Astrocyte (in vitro differentiated cells and primary cell): ENCODE measurements at regions not wholly inside any gene's neighbourhood (a gene's known extent, or its start where the extent isn't known, plus 50 kb on each side); places are given as distances from the start of the nearest gene placed in this dataset.

ENCODE experiments used
- DNase-seq: peaks from one replicate; pipeline ENCODE4 v3.0.0-alpha.2; 2010; ENCODE audit warnings: low read depth
- FAIRE-seq: peaks from 2 replicates; lab custom pipeline; 2011; peaks lifted over from hg19 to GRCh38; lab: Jason Lieb, UNC
- H2AFZ ChIP-seq: 2 replicates; pipeline ENCODE4 v1.6.0; 2012; ENCODE audit warnings: low read depth, low read length, inconsistent platforms
- H3K27ac ChIP-seq: 2 replicates; pipeline ENCODE4 v1.5.1; 2011; ENCODE audit warnings: low read depth, low read length, inconsistent platforms
- H3K27me3 ChIP-seq: 2 replicates; pipeline ENCODE4 v1.6.0; 2011; ENCODE audit warnings: low read length, inconsistent platforms; ENCODE audit not compliant: insufficient read depth
- H3K36me3 ChIP-seq: 2 replicates; pipeline ENCODE4 v1.5.1; 2011; ENCODE audit warnings: low read length, inconsistent platforms; ENCODE audit not compliant: insufficient read depth
- H3K4me1 ChIP-seq: 2 replicates; pipeline ENCODE4 v1.5.1; 2011; ENCODE audit warnings: low read length, inconsistent platforms; ENCODE audit not compliant: insufficient read depth
- H3K4me2 ChIP-seq: 2 replicates; pipeline ENCODE4 v1.6.0; 2012; ENCODE audit warnings: low read length, inconsistent platforms
- H3K4me3 ChIP-seq: 2 replicates; pipeline ENCODE4 v1.5.1; 2011; ENCODE audit warnings: low read depth, mild to moderate bottlenecking, low read length, inconsistent platforms; ENCODE audit not compliant: insufficient read depth
- H3K79me2 ChIP-seq: 2 replicates; pipeline ENCODE4 v1.6.0; 2012; ENCODE audit warnings: mild to moderate bottlenecking, low read length, inconsistent platforms; ENCODE audit not compliant: insufficient read depth
- H3K9ac ChIP-seq: 2 replicates; pipeline ENCODE4 v1.6.0; 2012; ENCODE audit warnings: mild to moderate bottlenecking, low read length, inconsistent platforms
- H3K9me3 ChIP-seq: 2 replicates; pipeline ENCODE4 v1.5.1; 2012; ENCODE audit warnings: low read depth, mild to moderate bottlenecking, low read length, inconsistent platforms; ENCODE audit not compliant: insufficient read depth
- H4K20me1 ChIP-seq: 2 replicates; pipeline ENCODE4 v1.6.0; 2012; ENCODE audit warnings: low read length, inconsistent platforms; ENCODE audit not compliant: insufficient read depth
- H3K27ac Mint-ChIP-seq: one replicate; pipeline ENCODE4 v1.8.0; 2021; ENCODE audit warnings: mild to moderate bottlenecking, mixed read lengths; ENCODE audit not compliant: unreplicated experiment
- H3K27me3 Mint-ChIP-seq: one replicate; pipeline ENCODE4 v1.8.0; 2021; ENCODE audit warnings: low read depth, mixed read lengths; ENCODE audit not compliant: unreplicated experiment
- H3K36me3 Mint-ChIP-seq: one replicate; pipeline ENCODE4 v1.8.0; 2021; ENCODE audit warnings: low read depth, mixed read lengths; ENCODE audit not compliant: unreplicated experiment
- H3K4me1 Mint-ChIP-seq: one replicate; pipeline ENCODE4 v1.8.0; 2021; ENCODE audit warnings: low read depth, mixed read lengths; ENCODE audit not compliant: unreplicated experiment
- H3K4me3 Mint-ChIP-seq: one replicate; pipeline ENCODE4 v1.8.0; 2021; ENCODE audit warnings: mild to moderate bottlenecking, moderate library complexity, mixed read lengths; ENCODE audit not compliant: unreplicated experiment
- H3K9me3 Mint-ChIP-seq: one replicate; pipeline ENCODE4 v1.8.0; 2021; ENCODE audit warnings: mild to moderate bottlenecking, mixed read lengths; ENCODE audit not compliant: unreplicated experiment
- CTCF ChIP-seq: IDR thresholded peaks from 2 replicates; pipeline ENCODE4 v1.5.1; 2011; ENCODE audit warnings: low read depth, mild to moderate bottlenecking, inconsistent platforms, low read length, moderate library complexity; ENCODE audit not compliant: insufficient read depth
- EZH2 ChIP-seq: IDR thresholded peaks from 2 replicates; pipeline ENCODE4 v1.6.1; 2012; ENCODE audit warnings: mild to moderate bottlenecking, low read length, inconsistent platforms; ENCODE audit not compliant: insufficient read depth

GRCh38 chr2:824524-824923, 126.1 kb upstream of the SNTG2 start:
- Histone ChIP-seq H3K36me3 (no peaks in the 10 kb centered on the region), H3K27me3 (no peaks in the 10 kb centered on the region), H3K4me2 (no peak overlapping the region), H2AFZ (no peak overlapping the region), H3K27ac (no peak overlapping the region), H3K79me2 (no peaks in the 10 kb centered on the region), H3K4me3 (no peak overlapping the region), H3K9ac (no peak overlapping the region), H4K20me1 (no peaks in the 10 kb centered on the region), H3K4me1 (no peaks in the 10 kb centered on the region), H3K9me3 (peaks cover 8% of the 10 kb centered on the region)
- peaks cover 2% of the 10 kb centered on the region for H3K36me3 Mint-ChIP-seq
- FAIRE-seq = no peak
- H3K27ac Mint-ChIP-seq = no peak overlapping the region
- peaks cover 31% of the 10 kb centered on the region for H3K27me3 Mint-ChIP-seq
- H3K9me3 Mint-ChIP-seq = peaks cover 10% of the 10 kb centered on the region
- no peak for TF ChIP-seq EZH2
- TF ChIP-seq CTCF = no peak
- H3K4me1 Mint-ChIP-seq = no peaks in the 10 kb centered on the region
- H3K4me3 Mint-ChIP-seq = no peak overlapping the region
- no peak for DNase-seq

DNA sequence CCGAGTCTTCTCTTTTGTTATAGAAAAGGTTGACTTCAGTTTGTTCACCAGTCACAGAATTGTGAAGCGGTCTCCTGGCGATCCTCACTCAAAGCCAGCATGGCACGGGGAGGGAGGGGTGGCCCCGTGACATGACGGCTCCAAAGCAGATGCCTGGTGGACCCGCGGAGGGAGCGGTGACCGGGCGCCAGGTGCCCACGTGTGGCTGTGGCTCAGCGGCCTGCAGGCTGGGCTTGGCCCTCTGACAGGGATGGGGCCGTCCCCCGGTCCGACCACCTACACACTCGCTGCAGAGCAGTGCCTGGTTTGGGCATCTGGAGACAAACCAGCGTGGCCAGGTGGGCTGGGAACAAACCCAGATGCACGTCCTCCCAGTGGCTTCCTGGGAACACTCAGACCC, 129.1 kb upstream of the SNTG2 start:
- no peaks in the 10 kb centered on the region for H4K20me1 ChIP-seq
- Mint-ChIP-seq H3K36me3 (peaks cover 2% of the 10 kb centered on the region), H3K27me3 (peaks cover 26% of the 10 kb centered on the region), H3K27ac (no peak overlapping the region), H3K4me3 (no peak overlapping the region), H3K9me3 (peaks cover 3% of the 10 kb centered on the region), H3K4me1 (no peaks in the 10 kb centered on the region)
- DNase-seq = no peak
- no peak overlapping the region for H3K27ac ChIP-seq
- no peak overlapping the region for H2AFZ ChIP-seq
- no peaks in the 10 kb centered on the region for H3K4me1 ChIP-seq
- H3K79me2 ChIP-seq = no peaks in the 10 kb centered on the region
- TF ChIP-seq EZH2 = no peak
- TF ChIP-seq CTCF = no peak
- H3K4me3 ChIP-seq = no peak overlapping the region
- H3K27me3 ChIP-seq = no peaks in the 10 kb centered on the region
- H3K36me3 ChIP-seq = no peaks in the 10 kb centered on the region
- no peak overlapping the region for H3K4me2 ChIP-seq
- H3K9me3 ChIP-seq = peaks cover 6% of the 10 kb centered on the region
- FAIRE-seq = no peak
- H3K9ac ChIP-seq = no peak overlapping the region

GRCh38 chr2:819601-820000, 131.0 kb upstream of the SNTG2 start:
- Histone ChIP-seq H3K36me3 (no peaks in the 10 kb centered on the region), H3K9ac (no peak overlapping the region), H3K79me2 (no peaks in the 10 kb centered on the region), H4K20me1 (no peaks in the 10 kb centered on the region), H3K4me1 (no peaks in the 10 kb centered on the region), H2AFZ (no peak overlapping the region), H3K4me3 (no peak overlapping the region), H3K27ac (no peak overlapping the region), H3K27me3 (no peaks in the 10 kb centered on the region), H3K9me3 (peaks cover 6% of the 10 kb centered on the region), H3K4me2 (no peak overlapping the region)
- Mint-ChIP-seq H3K36me3 (peaks cover 2% of the 10 kb centered on the region), H3K4me1 (no peaks in the 10 kb centered on the region), H3K27me3 (peaks cover 22% of the 10 kb centered on the region), H3K27ac (no peak overlapping the region), H3K4me3 (no peak overlapping the region), H3K9me3 (peaks cover 3% of the 10 kb centered on the region)
- no peak for TF ChIP-seq CTCF
- no peak for TF ChIP-seq EZH2
- DNase-seq = no peak
- FAIRE-seq = no peak
